Fibroblast of the aortic adventitia (primary cell): ENCODE measurements at regions not wholly inside any gene's neighbourhood (a gene's known extent, or its start where the extent isn't known, plus 50 kb on each side); places are given as distances from the start of the nearest gene placed in this dataset.

Experiments used
- DNase-seq: peaks from one replicate; pipeline ENCODE4 v3.0.0-alpha.2; 2010; ENCODE audit warnings: low read depth
- H3K4me3 ChIP-seq: 2 replicates; pipeline ENCODE4 v1.5.1; 2011; ENCODE audit warnings: low read depth, mild to moderate bottlenecking, control low read depth, low read length, moderate library complexity
- CTCF ChIP-seq: IDR thresholded peaks from 2 replicates; pipeline ENCODE4 v1.5.1; 2011; ENCODE audit warnings: mild to moderate bottlenecking, low read length, control low read depth, inconsistent platforms; ENCODE audit not compliant: insufficient read depth

DNA sequence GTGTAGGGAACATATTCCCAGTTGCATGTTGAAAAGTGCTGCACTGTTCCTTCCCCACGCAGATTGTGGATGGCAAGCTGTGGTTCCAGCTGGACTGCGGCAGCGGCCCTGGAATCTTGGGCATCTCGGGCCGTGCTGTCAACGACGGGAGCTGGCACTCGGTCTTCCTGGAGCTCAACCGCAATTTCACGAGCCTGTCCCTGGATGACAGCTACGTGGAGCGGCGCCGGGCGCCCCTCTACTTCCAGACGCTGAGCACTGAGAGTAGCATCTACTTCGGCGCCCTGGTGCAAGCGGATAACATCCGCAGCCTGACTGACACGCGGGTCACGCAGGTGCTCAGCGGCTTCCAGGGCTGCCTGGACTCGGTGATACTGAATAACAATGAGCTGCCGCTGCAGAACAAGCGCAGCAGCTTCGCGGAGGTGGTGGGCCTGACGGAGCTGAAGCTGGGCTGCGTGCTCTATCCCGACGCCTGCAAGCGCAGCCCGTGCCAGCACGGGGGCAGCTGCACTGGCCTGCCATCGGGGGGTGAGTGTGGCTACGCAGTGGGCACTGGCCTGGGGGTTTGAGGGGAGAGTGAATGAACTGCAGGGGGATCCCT is 102.7 kb upstream of the MTNR1B start:
- no peak for DNase-seq
- no peak for TF ChIP-seq CTCF
- no peak overlapping the region for H3K4me3 ChIP-seq

DNA sequence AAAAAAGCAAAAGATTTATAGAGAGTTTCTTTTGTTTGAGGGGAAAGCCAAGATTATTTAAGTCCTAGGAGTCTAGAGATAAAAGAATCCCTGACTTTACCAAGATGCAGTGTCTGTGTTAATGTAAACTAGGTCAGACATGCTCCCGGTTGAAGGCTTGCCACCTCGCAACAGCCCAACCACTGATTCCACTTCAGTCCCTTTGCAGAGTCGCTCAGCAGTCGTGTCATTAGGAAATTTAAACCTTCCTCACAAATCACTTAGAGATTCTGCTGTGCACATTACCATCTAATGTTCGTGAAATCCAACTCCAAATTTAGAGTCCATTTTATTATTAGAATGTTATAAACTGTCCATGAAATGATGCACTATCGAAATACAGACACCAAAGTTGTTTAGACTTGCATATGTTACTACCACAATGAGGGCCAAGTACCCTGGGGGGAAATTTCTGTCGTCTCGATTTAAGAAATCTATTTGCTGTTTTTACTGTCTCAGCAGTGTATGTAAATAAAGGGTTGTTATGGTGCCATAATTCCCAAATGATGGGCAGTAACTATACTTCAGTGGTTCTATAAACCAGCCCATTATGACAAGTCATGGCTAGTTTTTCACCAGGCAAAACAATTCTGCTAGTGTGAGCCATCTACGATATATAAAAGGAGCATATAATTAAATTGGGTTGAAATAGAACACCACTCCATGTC is 101.4 kb upstream of the MTNR1B start:
- TF ChIP-seq CTCF = no peak
- DNase-seq = no peak
- no peak overlapping the region for H3K4me3 ChIP-seq

GRCh38 chr11:92869716-92870115 is 99.7 kb upstream of the MTNR1B start:
- no peak overlapping the region for H3K4me3 ChIP-seq
- no peak for TF ChIP-seq CTCF
- no peak for DNase-seq

GRCh38 chr11:92870196-92870832 is 99.1 kb upstream of the MTNR1B start:
- DNase-seq = no peak
- no peak for TF ChIP-seq CTCF

DNA sequence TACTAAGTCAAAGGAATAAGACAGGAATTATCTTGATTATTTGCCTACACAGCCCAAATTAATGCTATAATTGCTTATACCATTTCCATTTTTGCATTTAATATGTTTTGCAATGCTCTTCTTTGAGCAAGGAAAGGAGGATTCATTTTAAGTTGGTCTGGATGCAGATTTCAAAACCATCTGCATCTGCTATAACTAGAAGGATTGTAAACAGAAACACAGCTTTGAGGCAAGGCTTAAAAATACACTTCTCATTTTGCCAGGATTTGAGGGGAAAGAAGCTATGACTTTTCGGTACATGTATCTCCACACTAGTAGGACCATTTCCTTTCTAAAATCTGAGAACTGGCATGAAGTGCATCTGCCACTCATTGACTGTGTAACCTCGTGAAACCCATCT is 95.9 kb upstream of the MTNR1B start:
- TF ChIP-seq CTCF = no peak
- DNase-seq = no peak
- no peak overlapping the region for H3K4me3 ChIP-seq

More at GRCh38 chr11:92870196-92870832, 99.1 kb upstream of the MTNR1B start:
- no peak overlapping the region for H3K4me3 ChIP-seq

DNA sequence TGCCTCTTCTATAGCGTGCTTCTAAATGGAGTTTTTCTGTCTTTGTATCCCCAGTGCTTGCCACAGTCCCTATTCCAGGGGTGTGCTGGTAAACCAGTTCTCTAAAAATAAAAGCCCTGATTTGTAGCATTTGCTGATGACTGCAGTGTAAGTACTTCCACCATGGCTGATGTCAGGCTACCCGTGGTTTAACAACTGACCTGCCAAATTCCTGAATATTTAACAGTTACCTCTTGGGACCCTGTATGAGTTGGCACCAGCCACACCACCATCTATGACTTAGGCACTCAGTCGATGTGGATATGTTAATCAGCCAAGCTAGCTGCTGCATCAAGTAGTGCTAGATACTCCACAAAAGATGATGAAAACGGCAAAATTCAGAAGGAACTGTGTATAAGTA is 94.0 kb upstream of the MTNR1B start:
- TF ChIP-seq CTCF = no peak
- DNase-seq = no peak
- no peak overlapping the region for H3K4me3 ChIP-seq
